ENCODE measurements at regions not wholly inside any gene's neighbourhood (a gene's known extent, or its start where the extent isn't known, plus 50 kb on each side); places are given as distances from the start of the nearest gene placed in this dataset.

GRCh38 chr9:16358751-16359150 is 511.7 kb downstream of the BNC2 start:
- intact Hi-C loops (cut with DNase I) = loop anchor here in 1 of 4 donors (10.0 kb wide), 2 partner anchors 56 to 366 kb away; no protein-coding TSS in a partner anchor

More at GRCh38 chr9:16358751-16359150, 511.7 kb downstream of the BNC2 start:
- no peak for DNase-seq
- Histone ChIP-seq H3K27ac (no peak overlapping the region), H3K36me3 (no peaks in the 10 kb centered on the region), H3K4me3 (no peak overlapping the region), H3K4me1 (ENCODE audit: insufficient read depth) (peaks cover 9% of the 10 kb centered on the region), H3K27me3 (no peaks in the 10 kb centered on the region), H3K9me3 (no peaks in the 10 kb centered on the region)
- 94 to 98% (median 98%) methylated on average over 2 of the region's 2 CpGs for WGBS, 3 donors
- TF ChIP-seq CTCF (IDR thresholded peaks at IDR 0.05) = no peak
- TF ChIP-seq POLR2A (IDR thresholded peaks at IDR 0.05) = no peak

Data from ovary (tissue), 7 donors.